HFF-Myc (cell line): ENCODE measurements at regions not wholly inside any gene's neighbourhood (a gene's known extent, or its start where the extent isn't known, plus 50 kb on each side); places are given as distances from the start of the nearest gene placed in this dataset.

Experiments
- DNase-seq: peaks from one replicate; pipeline ENCODE4 v3.0.0-alpha.2; 2011; ENCODE audit warnings: low read depth; ENCODE audit errors: extremely low read depth
- H3K4me3 ChIP-seq: replicated peaks from 2 replicates; pipeline ENCODE4 v1.5.1; 2011; ENCODE audit warnings: low read depth, mild to moderate bottlenecking, control low read depth, low read length
- TF ChIP-seq, protein P1 (sequence below): IDR thresholded peaks from 2 replicates; pipeline ENCODE4 v1.5.1; 2012; ENCODE audit warnings: mild to moderate bottlenecking, low read depth, low read length, control low read depth; ENCODE audit errors: missing control alignments

- TF ChIP-seq, protein P1, sequence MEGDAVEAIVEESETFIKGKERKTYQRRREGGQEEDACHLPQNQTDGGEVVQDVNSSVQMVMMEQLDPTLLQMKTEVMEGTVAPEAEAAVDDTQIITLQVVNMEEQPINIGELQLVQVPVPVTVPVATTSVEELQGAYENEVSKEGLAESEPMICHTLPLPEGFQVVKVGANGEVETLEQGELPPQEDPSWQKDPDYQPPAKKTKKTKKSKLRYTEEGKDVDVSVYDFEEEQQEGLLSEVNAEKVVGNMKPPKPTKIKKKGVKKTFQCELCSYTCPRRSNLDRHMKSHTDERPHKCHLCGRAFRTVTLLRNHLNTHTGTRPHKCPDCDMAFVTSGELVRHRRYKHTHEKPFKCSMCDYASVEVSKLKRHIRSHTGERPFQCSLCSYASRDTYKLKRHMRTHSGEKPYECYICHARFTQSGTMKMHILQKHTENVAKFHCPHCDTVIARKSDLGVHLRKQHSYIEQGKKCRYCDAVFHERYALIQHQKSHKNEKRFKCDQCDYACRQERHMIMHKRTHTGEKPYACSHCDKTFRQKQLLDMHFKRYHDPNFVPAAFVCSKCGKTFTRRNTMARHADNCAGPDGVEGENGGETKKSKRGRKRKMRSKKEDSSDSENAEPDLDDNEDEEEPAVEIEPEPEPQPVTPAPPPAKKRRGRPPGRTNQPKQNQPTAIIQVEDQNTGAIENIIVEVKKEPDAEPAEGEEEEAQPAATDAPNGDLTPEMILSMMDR: no peak
- no peak overlapping the region for H3K4me3 ChIP-seq
- DNase-seq: no peak
Observed at GRCh38 chr1:70843452-70843851, 204.2 kb downstream of the PTGER3 start.

- no peak overlapping the region for H3K4me3 ChIP-seq
- TF ChIP-seq, protein P1: no peak
- no peak for DNase-seq
Observed at GRCh38 chr1:70847013-70847412, 200.6 kb downstream of the PTGER3 start.

DNA sequence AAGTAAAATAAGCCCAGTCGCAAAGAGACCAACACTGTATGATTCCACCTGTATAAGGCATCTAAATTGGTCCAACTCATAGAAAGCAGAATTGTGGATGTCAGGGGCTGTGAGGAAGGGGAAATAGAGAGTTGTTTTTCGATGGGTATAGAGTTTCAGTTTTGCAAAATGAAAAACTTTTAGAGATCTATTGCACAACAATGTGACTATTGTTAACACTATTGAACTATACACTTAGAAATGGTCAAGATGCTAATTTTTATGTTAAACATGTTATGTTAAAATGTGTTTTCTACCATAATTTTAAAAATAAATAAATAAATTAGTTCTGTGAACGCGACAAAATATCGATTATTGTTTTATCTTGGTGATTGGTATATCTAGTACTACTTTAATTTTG is 192.4 kb downstream of the PTGER3 start:
- H3K4me3 ChIP-seq: no peak overlapping the region
- DNase-seq: no peak
- TF ChIP-seq, protein P1: no peak

DNA sequence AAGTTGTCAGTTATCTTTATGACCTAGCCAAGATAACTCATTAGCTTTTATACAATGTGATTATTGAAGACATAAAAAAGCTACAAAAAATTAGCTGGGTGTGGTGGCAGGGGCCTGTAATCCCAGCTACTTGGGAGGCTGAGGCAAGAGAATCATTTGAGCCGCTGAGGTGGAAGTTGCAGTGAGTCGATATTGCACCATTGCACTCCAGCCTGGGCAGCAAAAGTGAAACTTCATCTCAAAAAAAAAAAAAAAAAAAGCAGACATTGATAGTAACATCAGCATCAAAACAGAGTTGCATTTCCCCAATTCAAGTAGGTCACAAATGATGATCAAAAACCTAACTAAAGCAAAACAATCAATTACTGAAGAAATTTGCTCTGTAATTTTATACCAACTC is 191.4 kb downstream of the PTGER3 start:
- TF ChIP-seq, protein P1: no peak
- DNase-seq: no peak
- no peak overlapping the region for H3K4me3 ChIP-seq

- DNase-seq: no peak
- no peak overlapping the region for H3K4me3 ChIP-seq
- TF ChIP-seq, protein P1: no peak
Observed at GRCh38 chr1:70863239-70863638, 184.4 kb downstream of the PTGER3 start.

DNA sequence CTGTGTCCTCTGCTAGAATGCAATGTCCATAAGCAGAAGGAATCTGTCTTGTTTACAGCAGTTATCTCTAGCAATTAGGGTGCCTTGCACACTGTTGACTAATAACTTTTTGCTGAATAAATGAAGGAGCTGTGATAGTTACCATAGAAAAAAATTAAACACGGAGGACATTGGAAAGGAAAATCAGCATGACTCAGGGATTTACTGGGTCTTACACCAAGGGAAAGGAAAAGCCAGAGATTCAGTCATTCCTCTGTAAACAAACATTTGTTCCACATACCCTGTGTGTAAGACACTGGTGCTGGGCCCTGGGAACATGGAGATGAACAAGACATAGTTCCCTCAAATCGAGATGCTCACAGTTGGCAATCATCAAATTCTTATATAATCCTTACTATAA is 183.3 kb downstream of the PTGER3 start:
- no peak overlapping the region for H3K4me3 ChIP-seq
- no peak for DNase-seq
- TF ChIP-seq, protein P1: no peak

- DNase-seq: no peak
- TF ChIP-seq, protein P1: no peak
Observed at GRCh38 chr1:70866542-70867264, 180.9 kb downstream of the PTGER3 start.

More at GRCh38 chr1:70866542-70867264, 180.9 kb downstream of the PTGER3 start:
- no peak overlapping the region for H3K4me3 ChIP-seq
